BLaER1 treated with 17β-estradiol and CSF1 and Interleukin-3, amounts not matched to agents 10 nM and 100 nM (cell line): ENCODE measurements at regions not wholly inside any gene's neighbourhood (a gene's known extent, or its start where the extent isn't known, plus 50 kb on each side); places are given as distances from the start of the nearest gene placed in this dataset.
"Not testable (repeated sequence)": the region's sequence is repeated elsewhere in the genome, so short reads cannot be mapped to it uniquely, and the experiment has no call there.

Experiments used
- H3K27ac ChIP-seq, 11 experiments: shearing (Covaris generic); formaldehyde crosslinking; 2 replicates each; pipeline ENCODE4 v1.8.1; 2022
- H3K27me3 ChIP-seq, 11 experiments: shearing (Covaris generic); formaldehyde crosslinking; 2 replicates each; pipeline ENCODE4 v1.8.1; 2022
- H3K36me3 ChIP-seq, 11 experiments: shearing (Covaris generic); formaldehyde crosslinking; 2 replicates each; pipeline ENCODE4 v1.8.1; 2022
- H3K4me1 ChIP-seq, 10 experiments: shearing (Covaris generic); formaldehyde crosslinking; 2 replicates each; pipeline ENCODE4 v1.8.1; 2022
- H3K4me2 ChIP-seq, 11 experiments: shearing (Covaris generic); formaldehyde crosslinking; 2 replicates each; pipeline ENCODE4 v1.8.1; 2022
- H3K4me3 ChIP-seq, 10 experiments: shearing (Covaris generic); formaldehyde crosslinking; 2 replicates each; pipeline ENCODE4 v1.8.1; 2022
- H3K9ac ChIP-seq, 11 experiments: shearing (Covaris generic); formaldehyde crosslinking; 2 replicates each; pipeline ENCODE4 v1.8.1; 2022
- H3K9me3 ChIP-seq, 11 experiments: shearing (Covaris generic); formaldehyde crosslinking; replicated peaks in 1 of 11; 2 replicates each; pipeline ENCODE4 v1.8.1; 2022
- H4K20me1 ChIP-seq, 11 experiments: shearing (Covaris generic); formaldehyde crosslinking; 2 replicates each; pipeline ENCODE4 v1.8.1; 2022
- Cebpa-rat ChIP-seq, 11 experiments: shearing (Covaris generic); IDR thresholded peaks; 2 replicates each; pipeline ENCODE4 v1.8.1; 2022

GRCh38 chr1:102566182-102566581 is 542.1 kb downstream of the COL11A1 start:
- no peaks in the 10 kb centered on the region for H3K27me3 ChIP-seq
- peak overlapping the region in 5 of 10 experiments; percentile 10 to 67 (median 59); a peak in 10 of 20 replicates for H3K4me3 ChIP-seq
- no peaks in the 10 kb centered on the region for H4K20me1 ChIP-seq
- peaks cover 19 to 46% (median 29%) of the 10 kb centered on the region in 10 experiments for H3K4me1 ChIP-seq
- no peak for TF ChIP-seq Cebpa-rat (IDR thresholded peaks at IDR 0.05)
- peaks cover 0 to 33% (median 8%) of the 10 kb centered on the region in 11 experiments; a peak in 11 of 22 replicates for H3K9me3 ChIP-seq
- H3K9ac ChIP-seq = peak overlapping the region in 9 of 11 experiments; percentile 26 to 83 (median 79); a peak in 10 of 22 replicates
- H3K36me3 ChIP-seq = peaks cover 0 to 17% (median 0%) of the 10 kb centered on the region in 11 experiments; a peak in 5 of 22 replicates
- peak overlapping the region in 9 of 11 experiments; percentile 78 to 91 (median 88); a peak in 17 of 22 replicates for H3K27ac ChIP-seq
- H3K4me2 ChIP-seq = peak overlapping the region; percentile 14 to 96 (median 70); a peak in 15 of 22 replicates

- no peak for TF ChIP-seq Cebpa-rat (IDR thresholded peaks at IDR 0.05)
- peak overlapping the region in 6 of 11 experiments; percentile 0 to 80 (median 79); a peak in 7 of 22 replicates for H3K9ac ChIP-seq
- no peaks in the 10 kb centered on the region for H3K36me3 ChIP-seq
- peak overlapping the region in 2 of 10 experiments; percentile 59 to 67; a peak in 4 of 20 replicates for H3K4me3 ChIP-seq
- peak overlapping the region in 10 of 11 experiments; percentile 70 to 96 (median 88); a peak in 17 of 22 replicates for H3K4me2 ChIP-seq
- peaks cover 0 to 42% (median 27%) of the 10 kb centered on the region in 11 experiments; a peak in 18 of 22 replicates for H3K9me3 ChIP-seq
- H3K27ac ChIP-seq = peak overlapping the region in 8 of 11 experiments; percentile 79 to 91 (median 88); a peak in 16 of 22 replicates
- no peaks in the 10 kb centered on the region for H4K20me1 ChIP-seq
- peaks cover 19 to 54% (median 34%) of the 10 kb centered on the region in 10 experiments for H3K4me1 ChIP-seq
- no peaks in the 10 kb centered on the region for H3K27me3 ChIP-seq
These were observed 545.9 kb downstream of the COL11A1 start for GRCh38 chr1:102562380-102562779.

- Histone ChIP-seq H3K4me2 (no peak overlapping the region), H3K9me3 (peaks cover 55 to 67% (median 61%) of the 10 kb centered on the region in 11 experiments), H3K4me3 (no peak overlapping the region; a peak in 2 of 20 replicates), H3K27me3 (no peaks in the 10 kb centered on the region), H3K36me3 (peaks cover 0 to 12% (median 0%) of the 10 kb centered on the region in 11 experiments; a peak in 4 of 22 replicates), H4K20me1 (no peaks in the 10 kb centered on the region), H3K9ac (no peak overlapping the region), H3K4me1 (no peaks in the 10 kb centered on the region), H3K27ac (peak overlapping the region in 1 of 11 experiments; percentile 47; a peak in 1 of 22 replicates)
- TF ChIP-seq Cebpa-rat (IDR thresholded peaks at IDR 0.05) = no peak
These were observed 554.1 kb upstream of the OLFM3 start for GRCh38 chr1:102550729-102551384.

- H3K27ac ChIP-seq = no peak overlapping the region
- no peaks in the 10 kb centered on the region for H3K27me3 ChIP-seq
- no peak for TF ChIP-seq Cebpa-rat (IDR thresholded peaks at IDR 0.05)
- no peaks in the 10 kb centered on the region for H4K20me1 ChIP-seq
- H3K4me1 ChIP-seq = no peaks in the 10 kb centered on the region
- H3K36me3 ChIP-seq = 0 out of 22 replicates have a peak, but pooled peaks cover 0 to 4% (median 0%) of the 10 kb centered on the region in 11 experiments
- peaks cover 14 to 23% (median 17%) of the 10 kb centered on the region in 11 experiments for H3K9me3 ChIP-seq
- H3K9ac ChIP-seq = no peak overlapping the region
- no peak overlapping the region for H3K4me2 ChIP-seq
- H3K4me3 ChIP-seq = no peak overlapping the region
These were observed 549.5 kb upstream of the OLFM3 start for GRCh38 chr1:102546251-102546650.

- TF ChIP-seq Cebpa-rat (IDR thresholded peaks at IDR 0.05) = no peak
- Histone ChIP-seq H3K4me2 (no peak overlapping the region), H3K9me3 (peaks cover 0 to 34% (median 17%) of the 10 kb centered on the region in 11 experiments; a peak in 16 of 22 replicates), H4K20me1 (no peaks in the 10 kb centered on the region), H3K4me3 (no peak overlapping the region), H3K4me1 (peaks cover 0 to 8% (median 0%) of the 10 kb centered on the region in 10 experiments; a peak in 5 of 20 replicates), H3K36me3 (no peaks in the 10 kb centered on the region), H3K27ac (no peak overlapping the region), H3K9ac (no peak overlapping the region), H3K27me3 (no peaks in the 10 kb centered on the region)
These were observed 539.2 kb upstream of the OLFM3 start for GRCh38 chr1:102535829-102536505.

GRCh38 chr1:102531036-102531435 is 534.3 kb upstream of the OLFM3 start:
- H3K9ac ChIP-seq = no peak overlapping the region
- no peak for TF ChIP-seq Cebpa-rat (IDR thresholded peaks at IDR 0.05)
- no peaks in the 10 kb centered on the region for H3K27me3 ChIP-seq
- H3K4me3 ChIP-seq = no peak overlapping the region
- no peak overlapping the region for H3K27ac ChIP-seq
- H3K9me3 ChIP-seq = peaks cover 0 to 14% (median 7%) of the 10 kb centered on the region in 11 experiments; a peak in 13 of 22 replicates
- no peaks in the 10 kb centered on the region for H3K36me3 ChIP-seq
- H4K20me1 ChIP-seq = no peaks in the 10 kb centered on the region
- no peaks in the 10 kb centered on the region for H3K4me1 ChIP-seq
- no peak overlapping the region for H3K4me2 ChIP-seq

GRCh38 chr1:102529446-102529845 is 532.7 kb upstream of the OLFM3 start:
- Histone ChIP-seq H3K36me3 (no peaks in the 10 kb centered on the region), H3K9ac (no peak overlapping the region), H4K20me1 (no peaks in the 10 kb centered on the region), H3K4me1 (no peaks in the 10 kb centered on the region), H3K4me3 (no peak overlapping the region), H3K27me3 (no peaks in the 10 kb centered on the region), H3K4me2 (no peak overlapping the region), H3K27ac (no peak overlapping the region), H3K9me3 (peaks cover 0 to 5% (median 0%) of the 10 kb centered on the region in 11 experiments; a peak in 1 of 22 replicates)
- no peak for TF ChIP-seq Cebpa-rat (IDR thresholded peaks at IDR 0.05)

GRCh38 chr1:102500758-102501157 is 504.0 kb upstream of the OLFM3 start:
- TF ChIP-seq Cebpa-rat (IDR thresholded peaks at IDR 0.05) = no peak
- no peaks in the 10 kb centered on the region for H3K36me3 ChIP-seq
- H3K4me3 ChIP-seq = no peak overlapping the region
- H3K9me3 ChIP-seq = peaks cover 21 to 25% (median 23%) of the 10 kb centered on the region in 11 experiments
- no peak overlapping the region for H3K9ac ChIP-seq
- no peaks in the 10 kb centered on the region for H4K20me1 ChIP-seq
- H3K4me1 ChIP-seq = no peaks in the 10 kb centered on the region
- no peaks in the 10 kb centered on the region for H3K27me3 ChIP-seq
- H3K27ac ChIP-seq = no peak overlapping the region
- no peak overlapping the region for H3K4me2 ChIP-seq

- Histone ChIP-seq H3K9ac (no peak overlapping the region), H3K9me3 (peaks cover 21 to 32% (median 24%) of the 10 kb centered on the region in 11 experiments), H3K4me1 (no peaks in the 10 kb centered on the region), H3K36me3 (no peaks in the 10 kb centered on the region), H3K27ac (no peak overlapping the region), H4K20me1 (no peaks in the 10 kb centered on the region), H3K4me2 (no peak overlapping the region), H3K27me3 (no peaks in the 10 kb centered on the region), H3K4me3 (no peak overlapping the region)
- TF ChIP-seq Cebpa-rat (IDR thresholded peaks at IDR 0.05) = no peak
These were observed 502.2 kb upstream of the OLFM3 start for GRCh38 chr1:102498929-102499328.

GRCh38 chr1:102497810-102498209 is 501.1 kb upstream of the OLFM3 start:
- H3K27me3 ChIP-seq, H3K4me3 ChIP-seq, H3K9ac ChIP-seq, H3K4me1 ChIP-seq, H3K27ac ChIP-seq, H4K20me1 ChIP-seq, H3K36me3 ChIP-seq, H3K4me2 ChIP-seq: not testable (repeated sequence)
- H3K9me3 ChIP-seq = peaks cover 21 to 32% (median 24%) of the 10 kb centered on the region in 11 experiments
